Dermis microvascular lymphatic vessel endothelial cell (primary cell): ENCODE measurements at regions not wholly inside any gene's neighbourhood (a gene's known extent, or its start where the extent isn't known, plus 50 kb on each side); places are given as distances from the start of the nearest gene placed in this dataset.
"Not testable (repeated sequence)": the region's sequence is repeated elsewhere in the genome, so short reads cannot be mapped to it uniquely, and the experiment has no call there.

Experiments used
- DNase-seq, 2 donors: peaks; one replicate each; pipeline versions ENCODE4 v3.0.0 to v3.0.0-alpha.2; 2010; ENCODE audit warnings: low read depth in 2 of 2

GRCh38 chr2:175769200-175769599, 232.9 kb downstream of the LNPK start:
- no peak for DNase-seq

GRCh38 chr2:175766880-175767279, 235.2 kb downstream of the LNPK start:
- no peak for DNase-seq

- no peak for DNase-seq
These were observed 246.2 kb downstream of the LNPK start for GRCh38 chr2:175755656-175756386.

- no peak for DNase-seq
These were observed 246.9 kb downstream of the LNPK start for GRCh38 chr2:175755169-175755568.

GRCh38 chr2:175750195-175750594, 251.9 kb downstream of the LNPK start:
- DNase-seq, result no peak

- DNase-seq, result no peak
These were observed 256.2 kb downstream of the LNPK start for GRCh38 chr2:175745911-175746310.

- DNase-seq, result no peak
These were observed 258.1 kb downstream of the LNPK start for GRCh38 chr2:175744000-175744399.

GRCh38 chr2:175743011-175743410, 259.1 kb downstream of the LNPK start:
- DNase-seq, result no peak

- DNase-seq, result no peak
These were observed 259.7 kb downstream of the LNPK start for GRCh38 chr2:175742367-175742766.

GRCh38 chr2:175741164-175741563, 260.9 kb downstream of the LNPK start:
- DNase-seq, result no peak

GRCh38 chr2:175737722-175738361, 264.2 kb downstream of the LNPK start:
- no peak for DNase-seq

GRCh38 chr2:175734686-175735085, 267.4 kb downstream of the LNPK start:
- no peak for DNase-seq

- no peak for DNase-seq
These were observed 269.5 kb downstream of the LNPK start for GRCh38 chr2:175732531-175732930.

GRCh38 chr2:175730050-175730449, 272.0 kb downstream of the LNPK start:
- no peak for DNase-seq

GRCh38 chr2:175729049-175729706, 272.9 kb downstream of the LNPK start:
- no peak for DNase-seq

GRCh38 chr2:175728032-175728431, 274.0 kb downstream of the LNPK start:
- no peak for DNase-seq

- no peak for DNase-seq
These were observed 275.8 kb downstream of the LNPK start for GRCh38 chr2:175726223-175726622.

- DNase-seq, result no peak
These were observed 292.8 kb downstream of the LNPK start for GRCh38 chr2:175709248-175709647.

- DNase-seq, result no peak
These were observed 294.7 kb downstream of the LNPK start for GRCh38 chr2:175707322-175707721.

GRCh38 chr2:175704568-175704967, 297.5 kb downstream of the LNPK start:
- DNase-seq, result not testable (repeated sequence)

- peak in 1 of 2 donors; percentile 5 for DNase-seq
These were observed 304.0 kb downstream of the LNPK start for GRCh38 chr2:175698061-175698460.

GRCh38 chr2:175690113-175690837, 311.8 kb downstream of the LNPK start:
- DNase-seq, result peak; percentile 70
